Right lobe of liver (tissue), 6 donors: ENCODE measurements at regions not wholly inside any gene's neighbourhood (a gene's known extent, or its start where the extent isn't known, plus 50 kb on each side); places are given as distances from the start of the nearest gene placed in this dataset.
A peak's percentile ranks its signal among the peaks of the same experiment; 100 is the strongest.

ENCODE experiments used
- ATAC-seq, 4 donors: fragments of 200-7000 bp; cut with Tn5 transposase; one replicate each; pipeline ENCODE4 v1.9.1; 2020; ENCODE audit warnings: mild to moderate bottlenecking in 4 of 4, moderate library complexity in 4 of 4
- DNase-seq, 3 donors: peaks; one replicate each; pipeline ENCODE4 v3.0.0-alpha.2; 2020
- H3K27ac ChIP-seq, 3 donors: fragments of 200-600 bp; one replicate each; pipeline ENCODE4 v1.8.0; 2022
- H3K27me3 ChIP-seq, 2 donors: fragments of 200-600 bp; one replicate each; pipeline ENCODE4 v1.8.0; 2022
- H3K36me3 ChIP-seq, 4 donors: fragments of 200-600 bp; sonication (generic) in 1 of 4; one replicate each; pipeline versions ENCODE4 v1.5.1 to v1.8.0; 2017 to 2022; ENCODE audit warnings: control low read depth in 1 of 4
- H3K4me1 ChIP-seq, 4 donors: fragments of 200-600 bp; sonication (generic) in 1 of 4; one replicate each; pipeline versions ENCODE4 v1.5.1 to v1.8.0; 2017 to 2022; ENCODE audit warnings: control low read depth in 1 of 4
- H3K4me3 ChIP-seq, 3 donors: fragments of 200-600 bp; one replicate each; pipeline ENCODE4 v1.8.0; 2022
- H3K9me3 ChIP-seq, 4 donors: fragments of 200-600 bp; sonication (generic) in 1 of 4; one replicate each; pipeline versions ENCODE4 v1.5.1 to v1.8.0; 2017 to 2022; ENCODE audit warnings: control low read depth in 1 of 4
- POLR2A ChIP-seq: fragments of 450-650 bp; IDR thresholded peaks from one replicate; pipeline ENCODE4 v1.6.1; 2017; ENCODE audit warnings: antibody characterized with exemption, mild to moderate bottlenecking
- WGBS: methylation state at CpG from one replicate; pipeline ENCODE4 v1.1.6; 2018; ENCODE audit warnings: low coverage, low lambda C conversion rate; ENCODE audit not compliant: insufficient coverage; ENCODE audit errors: missing lambda C conversion rate; 5-methylcytosine and 5-hydroxymethylcytosine counted together
- intact Hi-C, 2 donors: fragments of 100-400 bp; cut with DNase I; formaldehyde crosslinking; loops; one replicate each; pipeline versions ENCODE4 v1.11.2 to v1.14.1; 2022
- TF ChIP-seq, protein P1 (sequence below), 4 donors: fragments of 200-600 bp in 3 of 4; fragments of 450-650 bp in 1 of 4; IDR thresholded peaks; one replicate each; pipeline versions ENCODE4 v1.5.1 to v1.8.0; 2016 to 2022; ENCODE audit warnings: antibody characterized with exemption in 4 of 4, mild to moderate bottlenecking in 2 of 4
- donor health status: DM: no; HTN: yes; CAD: no.
- donor health status: DM: no; HTN: no; CAD: no.
- donor health status: DM: no; HTN: no; CAD: no.
- donor health status: DM: no; HTN: yes; CAD: no.
- donor health status: DM: no; HTN: yes; CAD: no.

DNA sequence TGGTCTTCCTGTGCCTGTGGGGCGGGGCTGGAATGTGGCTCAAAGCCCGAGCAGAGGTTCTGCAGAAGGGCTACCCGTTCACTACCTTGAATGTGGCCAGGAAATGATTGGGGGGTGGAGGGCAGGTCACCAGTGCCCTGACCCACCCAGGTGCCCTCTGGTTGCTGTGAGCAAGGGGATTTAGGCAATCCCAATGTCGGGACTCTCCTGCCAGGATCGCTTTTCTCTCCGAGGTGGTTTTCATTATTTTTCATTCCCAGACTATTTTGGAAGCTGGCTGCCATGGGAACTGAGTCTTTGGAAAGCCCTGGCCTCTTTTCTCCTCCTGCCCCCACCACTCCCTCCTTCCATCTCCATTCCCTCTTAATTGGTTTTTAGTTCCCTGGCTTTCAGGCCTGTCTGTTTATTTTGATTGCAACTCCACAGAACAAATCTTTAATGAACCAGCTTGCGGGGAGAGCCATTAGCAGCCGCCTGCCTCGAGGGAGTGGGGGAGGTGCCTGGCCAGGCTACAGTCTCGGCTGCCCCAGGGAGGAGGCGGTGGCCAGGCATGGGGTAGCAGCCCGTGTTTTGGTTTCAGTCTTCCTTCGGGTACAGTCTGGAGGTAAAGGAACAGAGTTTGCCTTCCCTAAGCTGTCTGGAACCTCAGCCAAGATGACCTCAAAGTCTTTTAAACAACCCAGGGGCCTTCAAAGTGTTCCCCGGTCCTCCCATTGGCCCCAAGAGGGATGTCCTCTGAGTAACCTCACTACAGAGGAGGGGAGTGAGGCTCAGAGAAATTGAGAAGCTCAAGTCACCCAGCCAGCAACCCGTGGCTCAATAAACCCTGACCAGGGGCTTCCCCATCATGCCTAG lies 114.4 kb upstream of the HAAO start:
- Histone ChIP-seq H3K9me3 (no peaks in the 10 kb centered on the region), H3K36me3 (no peaks in the 10 kb centered on the region), H3K27ac (peak overlapping the region in 2 of 3 donors; percentile 21 to 34), H3K27me3 (no peaks in the 10 kb centered on the region), H3K4me3 (no peak overlapping the region), H3K4me1 (no peaks in the 10 kb centered on the region)
- TF ChIP-seq, protein P1, sequence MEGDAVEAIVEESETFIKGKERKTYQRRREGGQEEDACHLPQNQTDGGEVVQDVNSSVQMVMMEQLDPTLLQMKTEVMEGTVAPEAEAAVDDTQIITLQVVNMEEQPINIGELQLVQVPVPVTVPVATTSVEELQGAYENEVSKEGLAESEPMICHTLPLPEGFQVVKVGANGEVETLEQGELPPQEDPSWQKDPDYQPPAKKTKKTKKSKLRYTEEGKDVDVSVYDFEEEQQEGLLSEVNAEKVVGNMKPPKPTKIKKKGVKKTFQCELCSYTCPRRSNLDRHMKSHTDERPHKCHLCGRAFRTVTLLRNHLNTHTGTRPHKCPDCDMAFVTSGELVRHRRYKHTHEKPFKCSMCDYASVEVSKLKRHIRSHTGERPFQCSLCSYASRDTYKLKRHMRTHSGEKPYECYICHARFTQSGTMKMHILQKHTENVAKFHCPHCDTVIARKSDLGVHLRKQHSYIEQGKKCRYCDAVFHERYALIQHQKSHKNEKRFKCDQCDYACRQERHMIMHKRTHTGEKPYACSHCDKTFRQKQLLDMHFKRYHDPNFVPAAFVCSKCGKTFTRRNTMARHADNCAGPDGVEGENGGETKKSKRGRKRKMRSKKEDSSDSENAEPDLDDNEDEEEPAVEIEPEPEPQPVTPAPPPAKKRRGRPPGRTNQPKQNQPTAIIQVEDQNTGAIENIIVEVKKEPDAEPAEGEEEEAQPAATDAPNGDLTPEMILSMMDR (IDR thresholded peaks at IDR 0.05) = no peak
- no peak for TF ChIP-seq POLR2A
- DNase-seq = no peak
- ATAC-seq = peak; percentile 39 to 57 (median 52)
- intact Hi-C loops = no loop called here
- 40% methylated on average over 11 of the region's 15 CpGs for WGBS

DNA sequence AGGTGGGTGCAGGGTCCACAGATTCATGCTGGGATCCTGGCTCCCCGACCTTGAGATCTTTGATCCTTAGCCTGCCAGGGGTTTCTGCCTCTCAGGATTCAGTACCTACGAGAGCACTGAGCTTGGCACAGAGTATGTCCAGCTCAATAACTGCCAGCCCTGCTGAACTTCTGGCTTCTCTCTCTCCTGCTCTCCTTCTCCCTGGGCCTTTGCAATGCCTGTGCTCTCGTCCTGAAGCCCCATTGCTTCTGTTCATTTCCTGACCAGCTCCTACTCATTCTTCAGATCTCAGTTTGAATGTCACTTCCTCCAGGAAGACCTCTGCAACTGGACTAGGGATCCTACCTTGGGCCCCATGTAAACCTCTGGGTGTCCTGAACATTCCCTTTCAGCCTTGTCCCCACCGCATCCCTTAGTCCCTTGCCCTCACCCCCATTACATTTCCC lies 113.8 kb upstream of the HAAO start:
- Histone ChIP-seq H3K9me3 (no peaks in the 10 kb centered on the region), H3K4me3 (no peak overlapping the region), H3K27me3 (no peaks in the 10 kb centered on the region), H3K4me1 (no peaks in the 10 kb centered on the region), H3K36me3 (no peaks in the 10 kb centered on the region), H3K27ac (peak overlapping the region in 2 of 3 donors; percentile 21 to 34)
- DNase-seq (no peak), ATAC-seq (peak in 1 of 4 donors; percentile 7)
- WGBS = 51% methylated on average over 2 of the region's 4 CpGs
- intact Hi-C loops = no loop called here
- TF ChIP-seq, protein P1 (IDR thresholded peaks at IDR 0.05) = no peak
- no peak for TF ChIP-seq POLR2A

DNA sequence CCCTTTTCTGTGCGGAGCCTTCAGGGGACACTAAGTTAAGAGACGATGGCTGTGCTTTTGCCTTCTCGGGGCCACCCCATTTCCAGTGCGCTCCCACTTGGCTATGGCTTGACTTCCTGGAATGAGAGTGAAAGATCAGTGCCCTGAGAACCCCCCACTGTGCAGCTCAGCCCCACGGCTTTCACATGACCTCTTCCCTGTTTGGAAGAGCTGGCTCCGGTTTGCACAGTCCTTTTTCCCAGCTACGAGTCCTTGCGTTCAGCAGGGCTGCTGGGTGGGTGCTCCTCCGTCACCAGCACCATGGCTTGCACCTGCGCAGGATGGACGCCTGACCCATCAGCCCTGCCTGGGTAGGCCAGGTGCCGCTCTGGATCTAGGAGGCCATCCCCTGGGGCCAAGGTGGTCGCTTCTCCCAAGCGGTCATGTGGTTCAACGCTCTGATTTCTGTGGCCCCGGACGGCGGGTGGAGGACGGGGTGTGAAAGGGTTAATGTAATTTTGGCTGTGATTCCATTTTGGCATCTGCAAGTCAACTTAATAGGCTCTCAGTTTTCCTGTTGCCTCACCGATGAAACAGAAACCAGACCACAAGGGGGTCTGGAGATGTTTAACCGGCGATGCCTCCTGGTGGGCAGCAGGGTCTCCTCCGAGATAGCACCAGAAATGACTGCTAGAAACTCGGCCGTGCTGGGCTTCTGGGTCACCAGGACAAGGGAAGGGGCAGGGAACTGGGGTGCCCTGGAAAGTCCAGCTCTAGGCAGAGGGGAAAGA lies 113.1 kb upstream of the HAAO start:
- ATAC-seq (peak in 1 of 4 donors; percentile 10), DNase-seq (no peak)
- intact Hi-C loops = no loop called here
- H3K36me3 ChIP-seq = no peaks in the 10 kb centered on the region
- no peaks in the 10 kb centered on the region for H3K4me1 ChIP-seq
- H3K27me3 ChIP-seq = no peaks in the 10 kb centered on the region
- TF ChIP-seq, protein P1 (IDR thresholded peaks at IDR 0.05) = no peak
- no peak for TF ChIP-seq POLR2A
- no peak overlapping the region for H3K4me3 ChIP-seq
- peak overlapping the region in 1 of 3 donors; percentile 21 for H3K27ac ChIP-seq
- 50% methylated on average over 17 of the region's 25 CpGs for WGBS
- no peaks in the 10 kb centered on the region for H3K9me3 ChIP-seq

DNA sequence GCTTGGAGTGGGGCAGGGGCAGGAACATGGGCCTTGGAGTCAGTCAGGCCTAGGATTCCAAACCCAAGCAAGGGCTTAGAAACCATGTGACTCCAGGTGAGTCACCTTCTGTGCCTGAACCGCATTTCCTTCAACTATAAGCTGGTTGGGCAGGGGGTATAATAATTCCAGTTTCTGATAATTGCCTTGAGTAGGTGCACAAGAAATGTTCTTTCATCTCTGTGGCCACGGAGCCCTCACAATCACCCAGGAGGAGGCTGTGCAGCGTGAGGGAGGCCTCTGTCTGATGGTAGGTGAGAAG lies 112.1 kb upstream of the HAAO start:
- no peak for ATAC-seq

More for the DNA sequence above, 112.1 kb upstream of the HAAO start:
- H3K27me3 ChIP-seq = no peaks in the 10 kb centered on the region
- no CpG with 5 or more reads among the region's 3 CpGs for WGBS
- no peak for DNase-seq
- intact Hi-C loops = no loop called here
- H3K4me3 ChIP-seq = no peak overlapping the region
- no peaks in the 10 kb centered on the region for H3K4me1 ChIP-seq
- no peak overlapping the region for H3K27ac ChIP-seq
- no peaks in the 10 kb centered on the region for H3K36me3 ChIP-seq
- H3K9me3 ChIP-seq = no peaks in the 10 kb centered on the region
- TF ChIP-seq, protein P1 (IDR thresholded peaks at IDR 0.05) = no peak
- TF ChIP-seq POLR2A = no peak
